ENCODE measurements at regions not wholly inside any gene's neighbourhood (a gene's known extent, or its start where the extent isn't known, plus 50 kb on each side); places are given as distances from the start of the nearest gene placed in this dataset.
"Not testable (repeated sequence)": the region's sequence is repeated elsewhere in the genome, so short reads cannot be mapped to it uniquely, and the experiment has no call there.

DNA sequence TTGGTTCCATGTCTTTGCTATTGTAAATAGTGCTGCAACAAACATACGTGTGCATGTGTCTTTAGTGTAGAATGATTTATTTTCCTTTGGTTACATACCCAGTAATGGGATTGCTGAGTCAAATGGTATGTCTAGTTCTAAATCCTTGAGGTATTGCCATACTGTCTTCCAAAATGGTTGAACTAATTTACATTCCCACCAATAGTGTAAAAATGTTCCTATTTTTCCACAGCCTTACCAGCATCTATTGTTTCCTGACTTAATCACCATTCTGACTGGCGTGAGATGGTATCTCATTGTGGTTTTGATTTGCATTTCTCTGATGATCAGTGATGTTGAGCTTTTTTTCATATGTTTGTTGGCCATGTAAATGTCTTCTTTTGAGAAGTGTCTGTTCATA is 226.6 kb downstream of the ETAA1 start:
- DNase-seq (ENCODE audit: low read depth in 2 of 2): not testable (repeated sequence)

DNA sequence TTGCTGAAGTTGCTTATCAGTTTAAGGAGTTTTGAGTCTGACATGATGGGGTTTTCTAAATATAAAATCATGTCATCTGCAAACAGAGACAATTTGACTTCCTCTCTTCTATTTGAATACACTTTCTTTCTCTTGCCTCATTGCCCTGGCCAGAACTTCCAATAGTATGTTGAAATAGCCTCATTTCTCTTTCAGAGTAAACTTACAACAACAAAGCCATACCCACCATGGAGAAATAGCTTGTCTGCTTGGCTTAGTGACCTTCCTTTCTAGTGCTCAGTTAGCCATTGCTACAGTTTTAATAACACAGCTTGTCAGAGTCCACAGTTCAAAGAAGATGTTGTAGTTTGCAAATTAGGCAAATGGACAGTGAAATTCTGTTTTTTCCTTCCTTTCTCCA is 228.0 kb downstream of the ETAA1 start:
- no peak for DNase-seq (ENCODE audit: low read depth in 2 of 2)

DNA sequence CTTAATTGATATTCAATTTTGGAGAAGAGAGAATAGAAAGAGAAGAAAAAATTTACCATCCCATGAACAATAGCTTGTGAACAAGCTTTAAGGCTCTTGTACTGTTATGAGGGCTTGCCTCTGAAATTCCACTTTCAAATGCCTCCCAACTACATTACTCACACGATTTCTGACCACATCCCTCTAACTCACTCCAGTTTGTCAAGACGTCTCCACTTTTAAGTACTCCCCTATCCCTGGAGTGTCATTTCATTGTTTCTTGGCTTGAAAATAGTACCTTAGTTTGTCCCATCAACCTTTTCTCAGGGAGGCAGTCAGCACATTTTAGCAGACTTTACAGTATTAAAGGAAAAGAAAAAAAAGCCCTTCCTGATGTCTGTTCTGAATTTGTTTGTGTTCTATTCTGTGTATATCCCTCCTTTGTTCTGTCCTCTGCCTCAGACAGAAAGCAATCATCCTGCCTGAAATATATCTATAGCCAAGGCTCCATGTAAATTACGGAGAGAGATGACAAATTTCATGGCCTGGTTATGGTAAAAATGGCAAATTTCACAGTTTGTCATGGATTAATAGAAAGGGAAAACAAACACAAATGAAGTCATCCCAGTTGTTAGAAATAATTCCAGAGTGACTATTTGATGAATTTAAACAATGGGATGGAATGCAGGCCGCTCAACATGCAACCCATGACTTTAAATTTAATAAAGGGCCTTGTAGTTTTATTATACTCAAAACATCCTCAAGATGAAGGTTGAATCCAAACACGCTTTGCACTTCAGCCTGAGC is 228.8 kb downstream of the ETAA1 start:
- peak; percentile 69 to 78 for DNase-seq (ENCODE audit: low read depth in 2 of 2)

DNA sequence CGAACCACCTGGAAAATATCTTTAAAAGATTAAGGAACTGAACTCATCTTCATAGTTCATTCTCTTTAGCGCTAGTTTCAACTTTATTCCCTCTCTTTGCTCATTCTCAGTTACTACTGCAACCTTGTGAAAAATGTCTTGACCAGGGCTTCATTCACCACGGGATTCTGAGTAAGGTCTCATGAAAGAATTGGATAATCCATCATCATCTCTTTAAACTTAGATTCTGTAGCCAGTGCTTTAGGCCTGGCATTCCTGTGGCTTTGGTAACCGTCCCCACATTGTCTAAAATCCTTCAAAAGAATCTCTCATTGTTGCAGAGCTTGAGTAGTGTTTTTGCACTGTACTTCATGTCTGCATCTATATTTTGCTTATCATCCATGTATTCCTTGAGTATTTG is 229.5 kb downstream of the ETAA1 start:
- peak; percentile 79 to 81 for DNase-seq (ENCODE audit: low read depth in 2 of 2)

DNA sequence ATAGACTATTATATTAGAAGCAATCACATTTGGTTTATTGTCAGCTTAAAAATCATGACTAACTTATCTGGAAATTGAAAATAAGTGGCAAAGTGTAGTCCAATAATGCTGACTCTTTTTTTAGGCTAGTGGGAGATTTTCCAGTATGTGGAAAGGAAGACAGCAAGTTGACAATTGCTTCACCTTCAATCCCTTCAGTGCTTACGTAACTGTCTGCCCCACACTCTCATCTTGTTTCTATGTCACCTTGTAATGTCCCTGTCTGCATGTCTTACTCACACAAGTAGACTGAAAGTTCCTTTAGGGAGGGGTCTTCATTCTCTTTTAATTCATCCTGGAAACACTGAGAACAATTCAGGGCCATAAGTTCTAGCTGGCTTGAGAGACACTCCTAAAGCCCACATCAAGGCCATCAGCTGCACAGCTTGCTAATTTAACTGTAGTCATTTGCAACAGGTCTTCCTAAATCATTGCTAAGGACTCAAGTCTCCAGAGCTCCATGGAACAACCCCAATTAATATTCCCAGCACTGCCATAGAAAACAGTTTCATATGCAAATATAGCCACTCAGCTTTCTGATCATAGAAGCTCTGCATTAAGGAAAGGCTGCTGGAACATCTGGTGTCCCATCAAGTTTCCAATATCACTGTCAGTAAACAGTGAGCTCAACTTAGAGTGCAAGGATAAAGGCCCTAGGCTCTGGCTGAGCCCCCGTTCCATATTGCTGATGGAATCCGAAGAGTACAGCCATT is 230.5 kb downstream of the ETAA1 start:
- no peak for DNase-seq (ENCODE audit: low read depth in 2 of 2)

DNA sequence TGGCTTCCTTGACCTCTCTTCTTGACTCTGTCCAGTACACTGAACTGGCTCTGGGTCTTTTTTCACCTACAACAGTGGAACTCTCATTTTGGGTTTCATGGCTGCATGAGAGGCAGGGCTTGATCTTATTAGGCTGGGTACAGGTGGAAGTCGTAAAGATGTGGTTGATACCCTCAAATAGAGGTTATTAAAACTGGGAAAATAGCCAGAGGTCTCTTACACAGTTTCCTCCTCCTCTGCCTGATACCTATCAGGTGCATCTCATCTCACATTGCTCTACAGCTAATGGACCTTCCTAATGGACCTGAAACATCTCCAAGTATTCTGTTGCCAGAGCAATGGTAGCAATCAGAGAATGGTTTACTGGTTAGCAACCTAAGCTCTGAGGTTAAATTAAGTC is 231.8 kb downstream of the ETAA1 start:
- no peak for DNase-seq (ENCODE audit: low read depth in 2 of 2)

DNA sequence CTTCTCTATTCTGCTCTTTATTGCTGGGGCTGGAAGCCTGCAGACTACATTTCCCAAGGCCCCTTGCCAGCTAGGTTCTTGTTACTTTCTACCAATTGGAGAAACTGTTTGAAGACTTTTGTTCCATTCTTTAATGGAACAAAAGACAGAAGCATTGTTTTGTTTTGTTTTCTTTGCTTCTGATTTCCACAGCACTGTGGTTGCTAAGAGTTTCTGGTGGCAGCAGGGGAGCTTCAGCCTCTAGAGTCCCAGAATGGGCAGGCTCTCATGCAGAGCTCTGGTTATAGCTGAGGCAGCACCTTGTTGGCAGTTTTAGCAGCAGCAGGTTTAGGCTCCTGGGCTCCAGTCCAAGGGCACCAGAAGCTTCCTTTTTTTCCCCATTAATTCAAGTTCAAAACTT is 234.3 kb downstream of the ETAA1 start:
- no peak for DNase-seq (ENCODE audit: low read depth in 2 of 2)

DNA sequence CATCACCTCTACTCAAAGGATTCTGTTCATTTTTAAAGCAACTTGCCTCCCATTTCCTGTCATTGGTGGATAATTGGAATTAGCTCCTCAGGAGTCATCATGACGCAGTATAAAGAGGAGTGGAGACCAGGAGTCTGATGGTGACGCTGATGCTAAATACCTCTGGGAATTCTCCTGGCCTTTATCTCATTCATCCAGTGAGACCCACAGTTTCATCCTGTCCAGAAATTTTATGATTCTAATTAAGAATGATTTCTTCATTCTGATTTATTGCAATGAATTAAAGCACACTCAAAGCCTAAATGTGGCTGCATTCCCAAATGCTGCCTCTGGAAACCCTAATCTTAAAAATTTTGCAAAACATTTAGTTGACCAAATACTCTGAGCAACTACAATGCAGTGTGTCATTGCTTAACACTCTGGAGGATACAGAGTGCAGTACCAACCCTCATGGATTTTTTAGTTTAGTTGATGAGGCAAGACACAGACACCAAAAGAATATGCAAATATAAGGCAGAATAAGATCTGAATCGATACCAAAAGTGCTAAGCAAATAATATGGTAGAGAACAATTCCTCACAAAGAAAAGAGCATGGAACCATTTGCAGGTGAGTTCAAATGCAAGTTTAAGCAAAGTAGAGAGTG is 236.2 kb downstream of the ETAA1 start:
- no peak for DNase-seq (ENCODE audit: low read depth in 2 of 2)

DNA sequence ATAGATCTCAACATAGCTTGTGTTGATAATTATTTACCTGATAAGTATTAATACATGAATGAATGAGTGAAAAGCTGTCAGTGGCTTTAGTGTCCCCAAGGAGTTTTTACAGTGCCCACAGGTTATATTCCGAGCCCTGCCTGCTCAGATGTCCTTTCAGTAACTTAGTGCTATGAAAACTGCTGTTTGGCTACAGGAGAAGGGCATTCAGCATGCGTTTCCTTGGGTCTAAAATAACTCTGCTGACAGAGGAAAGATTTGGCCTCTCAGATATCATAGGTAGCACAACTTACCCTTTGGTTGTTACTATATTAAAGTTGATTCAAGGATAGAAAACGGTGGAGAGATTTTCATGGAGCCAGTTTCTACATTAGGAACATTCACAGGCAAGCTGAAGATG is 241.0 kb downstream of the ETAA1 start:
- no peak for DNase-seq (ENCODE audit: low read depth in 2 of 2)

DNA sequence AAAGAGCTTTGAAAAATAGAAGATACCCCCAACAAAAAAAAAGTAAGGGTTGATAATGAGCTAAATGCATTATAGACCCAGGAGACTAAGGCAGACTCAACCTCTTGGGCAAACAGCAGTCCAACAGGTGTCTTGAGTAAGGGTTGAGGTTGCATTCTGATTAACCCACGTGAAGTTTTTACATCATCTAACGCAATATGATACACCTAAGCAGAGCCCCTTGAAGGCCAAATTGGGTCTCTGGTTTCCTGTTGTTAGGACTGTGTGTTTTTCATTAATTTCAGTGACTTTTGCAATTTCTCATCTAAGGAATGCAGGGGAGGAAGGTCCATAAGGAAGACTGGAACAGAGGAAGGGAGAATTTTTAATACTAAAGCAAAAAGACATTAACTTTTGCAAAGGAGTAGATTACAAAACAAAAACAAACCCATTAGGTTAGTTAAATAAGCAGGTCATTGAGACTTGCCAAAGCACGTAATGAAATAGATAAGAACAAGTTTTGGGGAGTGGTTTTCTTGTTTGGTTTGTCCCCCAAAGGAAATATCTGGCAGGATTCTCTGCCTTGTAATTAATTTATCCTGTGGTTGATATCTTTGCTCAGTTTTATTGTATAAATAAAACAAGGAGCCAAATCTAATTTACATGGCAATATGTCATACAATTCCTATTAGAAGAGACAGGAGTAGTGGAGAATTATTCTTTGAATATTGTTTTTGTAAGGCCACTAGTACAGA is 244.3 kb downstream of the ETAA1 start:
- no peak for DNase-seq (ENCODE audit: low read depth in 2 of 2)

DNA sequence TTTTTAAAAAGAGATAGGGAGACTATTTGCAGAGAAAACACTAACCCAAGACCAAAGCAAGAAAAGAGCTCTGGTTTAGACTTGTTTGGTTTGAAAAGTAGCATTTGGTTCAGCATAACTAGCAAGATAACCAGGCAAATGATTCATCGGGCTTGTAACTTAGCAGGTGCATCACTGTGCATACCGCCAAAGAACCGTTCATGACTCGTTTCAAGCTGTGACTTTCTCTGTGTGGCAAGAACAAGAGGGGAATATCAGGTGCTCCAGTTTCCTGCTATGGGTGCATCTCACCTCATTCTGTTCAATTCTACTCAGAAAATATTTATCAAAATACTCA is 244.9 kb downstream of the ETAA1 start:
- DNase-seq (ENCODE audit: low read depth in 2 of 2): no peak

DNA sequence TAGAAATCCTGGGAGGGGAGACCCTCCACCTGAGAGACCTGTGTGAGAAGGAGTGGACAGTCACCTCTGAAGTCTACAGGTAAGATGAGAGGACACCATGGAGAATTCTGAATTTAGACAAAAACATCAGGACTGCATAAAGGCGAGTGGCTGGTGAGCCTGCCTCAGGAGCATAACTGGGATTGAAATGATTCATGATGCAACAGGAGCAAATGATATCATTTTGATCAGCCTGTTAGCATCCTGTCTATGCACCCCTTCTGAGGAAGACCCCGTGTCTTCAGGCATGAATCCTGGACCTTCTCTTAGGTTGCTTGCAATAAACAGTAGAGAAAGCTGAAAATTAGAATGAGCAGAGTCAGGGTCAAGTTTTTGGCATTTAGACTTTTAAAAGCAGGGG is 245.8 kb downstream of the ETAA1 start:
- DNase-seq (ENCODE audit: low read depth in 2 of 2): no peak

DNA sequence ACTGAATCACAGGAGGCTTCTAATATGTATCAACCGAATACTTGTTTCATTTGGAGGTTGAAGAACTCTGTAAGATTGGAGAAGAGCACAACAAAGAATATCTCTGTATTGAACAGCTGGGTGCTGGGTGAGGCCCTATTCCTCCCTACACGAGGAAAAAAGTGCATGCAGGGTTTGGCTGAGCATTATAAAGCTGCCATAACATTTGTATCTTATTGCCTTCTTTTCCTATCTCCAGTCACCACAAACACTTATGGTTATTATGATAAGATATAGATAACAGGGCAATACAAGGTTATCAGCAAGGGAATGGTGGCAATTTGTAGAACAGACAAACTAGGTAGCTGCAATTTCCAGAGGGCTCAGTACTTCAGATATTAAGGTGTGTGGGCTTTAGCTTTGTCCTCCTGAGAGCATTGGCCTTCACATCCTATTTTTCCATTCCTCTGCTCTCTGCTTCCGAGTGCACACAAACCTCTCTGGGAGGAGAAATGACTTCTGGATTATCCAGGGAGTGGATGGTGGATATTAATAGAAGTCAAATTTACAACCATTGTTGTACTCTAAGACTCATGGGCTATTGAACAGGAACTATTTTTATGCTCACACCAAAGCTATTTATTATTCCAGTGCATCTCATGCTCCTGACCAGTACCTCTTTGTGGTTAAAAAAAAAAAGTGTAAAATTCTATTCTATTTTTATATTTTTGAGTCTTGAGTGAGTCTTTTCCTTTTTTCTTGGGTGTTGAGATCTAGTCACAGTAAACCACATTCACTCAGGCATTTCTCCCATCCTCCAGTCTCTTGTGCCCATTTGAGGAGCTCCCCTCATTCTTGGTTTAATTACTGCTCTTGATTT is 248.4 kb downstream of the ETAA1 start:
- no peak for DNase-seq (ENCODE audit: low read depth in 2 of 2)

DNA sequence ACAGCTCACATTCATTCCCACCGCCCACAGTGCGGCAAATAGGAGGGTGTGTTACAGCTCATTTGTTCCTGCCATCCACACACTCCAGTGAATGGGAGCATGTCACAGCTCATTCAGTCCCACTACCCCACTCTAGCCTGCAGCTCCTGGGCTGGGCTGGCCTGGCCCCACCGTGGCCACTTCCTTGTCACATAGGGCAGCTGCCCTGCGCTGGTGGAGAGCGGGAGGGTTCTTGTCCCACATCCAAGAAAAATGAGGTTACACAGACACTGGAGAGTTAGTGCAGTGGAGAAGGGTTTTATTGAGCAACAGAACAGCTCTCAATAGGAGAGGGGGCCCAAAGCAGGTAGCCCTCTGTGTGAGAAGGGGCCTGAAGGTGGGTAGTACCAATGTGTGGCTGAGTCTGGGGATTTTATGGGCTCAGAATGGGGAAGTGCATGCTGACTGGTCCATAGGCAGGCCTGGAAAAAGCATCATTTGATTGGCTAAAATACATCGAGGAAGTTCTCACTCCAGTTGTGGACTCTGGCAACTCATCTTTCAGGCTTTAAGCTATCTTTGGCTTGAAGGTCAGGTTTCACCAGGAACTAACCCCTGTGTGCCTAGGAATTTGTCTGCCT is 249.7 kb downstream of the ETAA1 start:
- DNase-seq (ENCODE audit: low read depth in 2 of 2): no peak

DNA sequence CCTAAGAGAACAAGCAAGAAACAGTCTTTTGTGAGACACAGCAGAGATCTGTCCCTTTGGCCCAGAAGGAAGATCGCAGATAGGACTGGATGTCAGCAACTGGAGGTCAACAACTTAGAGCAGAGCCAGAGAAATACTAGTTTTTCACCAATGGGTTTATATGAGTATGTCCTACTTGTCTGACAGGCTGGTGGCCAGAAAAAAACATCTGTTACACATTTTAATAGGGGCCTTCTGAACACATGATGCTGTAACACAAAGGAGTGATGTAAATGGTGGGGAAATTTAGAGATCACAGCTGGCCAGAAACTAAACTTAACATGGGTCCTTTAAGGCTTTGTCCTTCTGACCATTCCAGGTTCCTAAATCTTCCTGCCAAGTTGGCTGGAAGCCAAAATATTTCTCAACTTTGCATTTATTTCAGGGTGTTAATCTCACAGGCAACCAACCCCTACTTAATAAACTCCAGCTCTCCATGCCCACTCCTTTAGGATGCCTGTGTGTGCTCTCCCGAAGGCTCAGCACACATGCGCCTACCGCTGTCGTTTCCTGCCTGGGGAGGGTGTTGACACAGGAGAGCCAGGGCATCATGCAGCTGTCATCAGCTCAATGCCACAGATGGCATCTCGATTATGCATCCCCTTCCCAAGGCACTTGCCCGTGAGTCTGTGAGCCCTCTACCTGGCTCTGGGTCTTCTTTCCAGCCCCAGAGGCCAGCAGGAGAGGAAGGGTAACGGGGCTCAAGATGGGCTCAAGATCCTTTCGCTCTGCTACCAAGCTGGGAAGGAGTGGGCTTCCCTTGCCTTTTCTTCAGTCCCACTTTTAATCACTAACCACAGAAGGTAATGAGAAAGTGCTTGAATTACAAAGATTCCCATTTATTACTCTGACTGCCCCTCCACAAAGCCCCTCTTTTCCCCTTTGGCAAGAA is 252.5 kb downstream of the ETAA1 start:
- peak; percentile 63 for DNase-seq (ENCODE audit: low read depth in 2 of 2)

DNA sequence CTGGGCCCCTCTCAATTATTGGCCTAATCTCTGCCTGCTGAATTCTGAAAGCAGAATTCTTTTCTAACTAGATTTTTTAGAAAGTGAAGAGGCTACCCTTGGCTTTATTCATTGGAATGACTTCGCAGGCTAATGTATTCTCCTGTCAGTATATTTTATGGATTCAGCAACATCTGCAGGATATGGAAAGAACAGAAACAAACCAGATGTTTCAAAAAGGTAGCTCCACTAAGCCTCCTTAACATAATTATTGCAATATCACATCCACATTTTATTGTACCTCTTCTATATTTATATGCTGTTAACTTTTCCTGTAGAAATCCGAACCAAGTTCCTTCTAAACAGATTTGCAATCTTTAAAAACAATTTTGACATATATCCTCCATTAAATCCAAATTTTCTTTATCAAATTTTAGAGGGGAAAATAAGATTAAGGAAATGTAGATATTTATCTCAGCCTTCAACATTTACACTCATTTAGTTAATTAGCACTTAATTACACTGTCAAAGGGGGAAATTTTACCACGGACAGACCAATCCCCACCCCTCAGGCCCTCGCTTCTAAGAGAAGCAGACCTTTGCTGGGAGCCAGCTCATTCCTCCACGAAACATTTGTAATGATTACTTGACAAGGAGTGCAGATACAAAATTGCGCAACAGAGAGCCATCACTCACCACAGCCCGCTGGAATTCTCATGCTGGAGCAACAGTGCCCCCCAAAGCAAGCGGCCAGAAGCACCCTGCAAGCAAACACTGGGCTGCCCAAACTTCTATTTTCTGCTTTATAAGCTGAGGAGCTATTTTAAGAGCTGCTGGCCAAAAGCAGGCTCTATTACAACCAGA is 253.4 kb downstream of the ETAA1 start:
- peak; percentile 92 to 94 for DNase-seq (ENCODE audit: low read depth in 2 of 2)

DNA sequence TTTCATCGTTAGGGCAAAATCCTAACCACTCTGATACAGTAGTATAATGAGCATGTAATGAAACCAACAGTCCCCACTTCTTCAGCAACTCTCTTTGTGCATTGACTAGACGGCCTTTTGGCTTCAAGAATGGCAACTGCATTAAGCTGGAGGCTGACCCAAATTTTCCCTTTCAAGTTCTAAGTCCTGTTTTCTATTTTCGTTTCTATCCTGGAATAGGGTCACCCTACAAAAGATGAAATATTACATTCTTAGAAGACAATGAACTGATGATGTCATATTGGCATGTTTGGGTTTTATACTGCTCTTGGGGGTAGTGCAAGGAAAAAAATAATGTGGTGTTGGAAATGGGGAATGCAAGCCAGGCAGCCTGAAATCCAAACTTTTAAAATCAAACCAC is 254.4 kb downstream of the ETAA1 start:
- no peak for DNase-seq (ENCODE audit: low read depth in 2 of 2)

DNA sequence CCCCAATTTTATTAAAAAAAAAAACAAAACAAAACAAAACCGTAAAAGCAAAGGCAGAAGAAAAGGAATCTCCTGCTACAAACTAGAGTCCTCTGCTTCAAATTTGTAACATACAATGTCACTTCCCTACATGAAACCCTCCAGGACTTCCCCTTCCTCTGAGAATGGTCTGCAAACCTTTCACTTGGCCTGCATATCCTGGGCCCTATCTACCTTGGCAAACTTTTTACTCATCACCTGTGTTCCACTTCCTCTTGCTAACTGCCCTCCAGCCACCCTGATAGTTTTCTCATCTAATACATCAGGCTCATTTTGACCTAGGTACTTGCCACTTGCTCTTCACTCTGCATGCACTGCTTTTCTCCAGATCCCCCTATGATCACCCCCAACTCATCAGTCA is 255.5 kb downstream of the ETAA1 start:
- no peak for DNase-seq (ENCODE audit: low read depth in 2 of 2)

DNA sequence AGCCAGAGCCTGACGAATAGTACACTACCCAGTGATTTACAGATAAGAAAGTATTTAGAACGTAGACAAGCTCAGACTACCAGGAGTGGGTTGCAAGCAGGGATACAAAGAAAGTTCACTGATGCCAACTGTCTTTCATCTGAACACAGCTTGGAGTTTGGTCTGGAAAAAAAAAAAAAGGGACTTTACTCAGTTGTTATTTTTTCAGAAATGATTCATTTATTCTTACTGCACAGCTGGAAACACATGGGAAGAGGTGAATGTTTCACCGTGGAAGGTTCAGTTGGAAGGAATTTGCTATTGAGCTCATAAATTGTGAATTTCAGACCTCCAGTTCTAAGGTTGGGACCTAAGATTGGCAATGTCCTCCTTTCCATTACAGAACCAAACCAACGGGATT is 259.7 kb downstream of the ETAA1 start:
- no peak for DNase-seq (ENCODE audit: low read depth in 2 of 2)
